CD4-positive, alpha-beta T cell treated with Interleukin-4 for 1 hour (primary cell): ENCODE measurements at regions not wholly inside any gene's neighbourhood (a gene's known extent, or its start where the extent isn't known, plus 50 kb on each side); places are given as distances from the start of the nearest gene placed in this dataset.

Experiments used
- DNase-seq, 2 donors: peaks; one replicate each; pipeline ENCODE4 v3.0.0-alpha.2; 2020 to 2022

DNA sequence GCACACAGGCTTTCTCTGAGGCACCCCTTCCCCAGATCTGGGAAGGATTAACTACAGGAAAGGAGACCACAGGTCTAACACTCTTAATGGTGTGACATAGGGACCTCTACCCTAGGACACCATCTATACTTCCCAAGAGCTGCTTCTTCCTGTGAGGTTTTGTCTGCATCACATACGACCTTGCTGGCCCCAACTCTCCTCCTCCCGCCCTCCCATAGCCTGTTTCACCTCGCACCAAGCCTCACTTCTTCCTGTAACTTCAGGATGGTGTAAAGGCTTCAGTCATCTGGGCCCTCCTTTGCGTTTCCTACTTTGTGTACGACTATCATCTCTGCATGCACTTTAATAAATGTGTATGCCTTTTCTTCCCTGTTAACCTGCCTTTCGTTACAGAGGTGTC lies 274.3 kb downstream of the KLF6 start:
- DNase-seq: no peak

DNA sequence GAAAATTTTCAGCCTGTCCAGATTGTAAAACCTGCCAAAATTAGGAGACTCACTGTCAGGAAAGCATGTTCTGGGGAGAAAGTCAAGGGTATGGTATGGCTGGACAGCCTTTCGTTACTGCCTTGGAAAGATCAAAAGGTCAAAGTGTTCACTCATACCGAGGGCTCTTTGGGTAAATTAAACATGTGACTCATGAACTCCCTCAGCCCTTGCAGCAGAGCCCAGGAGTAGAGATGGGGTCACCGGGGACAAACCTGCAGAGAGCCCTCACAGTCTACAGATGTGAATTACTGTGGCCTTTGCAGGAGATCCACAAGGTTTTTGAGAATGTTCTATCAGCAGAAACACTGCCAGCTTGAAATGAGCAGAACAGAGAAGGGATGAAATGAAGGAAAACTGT lies 275.7 kb downstream of the KLF6 start:
- no peak for DNase-seq

DNA sequence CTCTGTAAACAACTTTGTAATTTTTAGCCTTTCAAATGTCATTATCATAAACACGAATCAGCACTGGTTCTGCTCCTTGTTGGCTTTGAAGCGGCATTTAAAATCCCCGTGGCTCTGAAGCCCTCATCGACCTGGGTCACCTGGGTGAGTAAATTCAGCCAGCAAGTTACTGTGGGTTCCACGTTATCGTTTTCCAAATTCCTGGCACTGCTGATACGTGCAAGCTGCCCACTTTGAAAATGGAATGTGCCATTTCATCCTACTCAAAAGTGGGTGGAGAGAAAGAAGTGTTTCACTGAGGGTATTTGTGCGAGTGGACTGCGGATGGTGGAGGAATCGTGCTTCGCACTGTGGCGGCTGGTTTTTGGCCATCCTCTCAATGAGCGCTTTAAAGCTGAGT lies 281.7 kb downstream of the KLF6 start:
- DNase-seq: no peak

DNA sequence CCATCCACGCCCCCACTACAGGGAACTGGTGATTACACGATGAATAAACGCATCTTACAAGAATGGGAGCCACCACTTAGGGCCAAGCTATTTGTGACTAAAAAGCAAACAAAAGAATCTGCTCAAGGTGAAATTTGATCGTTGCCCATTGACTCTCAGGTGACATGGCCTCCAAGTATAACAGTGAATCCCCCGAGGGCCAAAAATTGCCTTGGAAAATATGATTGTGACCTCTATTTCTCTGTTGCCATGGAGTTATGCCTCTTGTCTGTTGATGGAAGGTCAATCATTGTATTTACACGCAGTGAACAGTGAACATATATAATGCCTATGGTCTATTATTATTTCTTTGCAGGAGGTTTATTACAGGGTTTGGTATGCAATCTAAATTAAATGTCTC lies 282.3 kb downstream of the KLF6 start:
- DNase-seq: no peak

DNA sequence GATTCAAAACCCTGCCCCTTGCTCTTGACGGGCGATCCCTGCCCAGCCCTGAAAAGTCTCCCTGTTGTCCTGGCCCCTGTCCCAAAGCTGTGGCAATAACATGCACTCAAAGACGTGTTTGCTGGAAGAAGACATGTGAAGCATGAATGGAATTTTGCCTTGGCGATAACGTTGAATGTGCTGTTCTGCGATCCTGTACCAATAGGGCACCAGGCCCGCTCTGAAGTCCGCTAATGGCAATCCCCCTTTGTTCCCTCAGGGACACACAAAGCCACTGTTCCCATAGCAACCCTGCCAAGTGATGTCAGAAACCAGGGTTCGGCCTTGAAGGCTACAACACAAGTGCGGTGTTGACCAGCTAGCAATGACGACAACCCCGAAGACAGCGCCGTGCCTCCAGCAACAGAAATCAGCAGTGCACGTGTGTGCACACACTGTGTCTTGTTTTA lies 284.6 kb downstream of the KLF6 start:
- DNase-seq: no peak

DNA sequence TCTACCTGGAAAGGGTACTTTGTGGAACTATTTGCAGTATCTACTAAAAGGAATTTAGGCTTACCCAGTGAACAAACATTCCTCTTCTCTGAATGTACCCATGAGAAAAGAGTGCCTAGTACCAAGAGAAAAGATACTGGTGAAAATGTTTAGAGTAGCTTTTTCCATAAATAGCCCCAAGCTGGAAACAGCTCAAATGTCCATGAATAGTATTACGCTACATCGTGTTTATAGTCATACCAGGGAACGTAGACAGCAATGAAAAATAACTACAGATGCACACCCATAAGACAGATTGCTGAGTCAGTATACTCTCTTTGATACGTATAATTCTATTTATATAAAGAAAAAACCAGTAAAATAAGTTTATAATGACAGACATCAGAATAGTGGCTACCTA lies 285.9 kb downstream of the KLF6 start:
- no peak for DNase-seq

DNA sequence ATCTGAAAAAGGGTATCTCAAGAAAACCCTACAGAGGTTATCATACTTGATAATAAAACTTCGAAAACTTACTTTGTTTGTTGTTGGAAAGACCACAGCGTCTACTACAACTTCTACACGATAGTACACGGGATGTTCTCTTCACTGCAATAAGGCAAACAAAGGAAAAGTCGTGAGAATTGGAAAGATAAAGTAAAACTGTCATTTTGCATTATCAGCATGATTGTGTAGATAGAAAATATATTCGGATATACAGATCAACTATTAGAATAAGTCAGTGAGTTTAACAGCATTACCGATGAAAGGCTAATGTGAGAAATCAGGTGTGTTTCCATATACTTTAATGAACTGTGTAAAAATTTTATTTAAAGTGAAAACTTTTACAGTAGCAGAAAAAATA lies 287.4 kb downstream of the KLF6 start:
- DNase-seq: no peak

DNA sequence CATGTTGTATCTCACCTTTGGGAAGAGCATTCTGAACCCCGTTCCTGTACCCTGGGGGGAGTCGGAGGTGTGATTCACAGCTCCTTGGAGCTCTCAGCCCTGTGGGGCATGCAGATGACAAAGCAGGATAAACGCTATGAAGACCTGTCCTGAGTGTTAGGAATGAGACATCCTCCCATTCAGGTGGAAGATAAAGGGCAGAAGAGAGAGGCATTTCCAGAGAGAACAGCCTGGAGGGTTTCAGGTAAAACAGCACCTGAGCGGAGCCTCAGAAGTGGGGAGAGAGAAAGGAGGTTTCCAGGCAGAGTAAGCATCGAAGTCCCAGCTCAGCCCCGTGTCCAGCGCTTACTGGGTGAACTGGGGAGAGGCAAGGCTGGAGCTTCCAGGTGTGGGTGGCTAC lies 288.9 kb downstream of the KLF6 start:
- DNase-seq: no peak

DNA sequence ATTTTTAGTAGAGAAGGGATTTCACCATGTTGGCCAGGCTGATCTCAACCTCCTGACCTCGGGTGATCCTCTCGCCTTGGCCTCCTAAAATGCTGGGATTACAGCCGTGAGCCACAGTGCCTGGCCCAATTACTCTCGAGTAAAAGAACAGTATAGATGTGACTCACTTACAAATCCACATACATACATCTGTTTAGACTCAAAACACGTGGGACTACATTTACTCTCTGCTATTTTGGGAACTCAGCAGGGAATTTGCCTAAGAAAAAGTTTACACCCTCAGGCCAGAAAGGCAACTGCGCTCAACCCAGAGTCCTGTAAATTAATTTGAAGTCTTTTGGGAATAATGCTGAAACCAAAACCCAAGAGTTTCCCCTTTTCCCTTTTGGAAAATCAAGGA lies 289.7 kb downstream of the KLF6 start:
- DNase-seq: no peak

DNA sequence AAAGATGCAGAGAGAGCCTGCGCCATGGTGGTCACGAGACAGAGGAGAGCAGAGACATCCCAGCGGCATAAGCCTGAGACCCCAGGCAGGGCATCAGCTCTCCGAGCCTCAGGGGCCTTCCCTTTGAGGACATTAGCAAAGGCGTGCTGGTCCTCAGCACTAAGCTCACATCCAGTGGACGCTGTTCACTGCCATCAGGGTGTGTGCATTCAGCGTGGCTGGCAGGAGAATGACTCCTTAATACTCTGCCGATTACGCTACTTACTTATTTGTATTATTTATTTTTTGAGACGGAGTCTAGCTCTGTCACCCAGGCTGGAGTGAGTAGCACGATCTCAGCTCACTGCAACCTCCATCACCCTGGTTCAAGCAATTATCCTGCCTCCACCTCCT lies 290.2 kb downstream of the KLF6 start:
- no peak for DNase-seq

DNA sequence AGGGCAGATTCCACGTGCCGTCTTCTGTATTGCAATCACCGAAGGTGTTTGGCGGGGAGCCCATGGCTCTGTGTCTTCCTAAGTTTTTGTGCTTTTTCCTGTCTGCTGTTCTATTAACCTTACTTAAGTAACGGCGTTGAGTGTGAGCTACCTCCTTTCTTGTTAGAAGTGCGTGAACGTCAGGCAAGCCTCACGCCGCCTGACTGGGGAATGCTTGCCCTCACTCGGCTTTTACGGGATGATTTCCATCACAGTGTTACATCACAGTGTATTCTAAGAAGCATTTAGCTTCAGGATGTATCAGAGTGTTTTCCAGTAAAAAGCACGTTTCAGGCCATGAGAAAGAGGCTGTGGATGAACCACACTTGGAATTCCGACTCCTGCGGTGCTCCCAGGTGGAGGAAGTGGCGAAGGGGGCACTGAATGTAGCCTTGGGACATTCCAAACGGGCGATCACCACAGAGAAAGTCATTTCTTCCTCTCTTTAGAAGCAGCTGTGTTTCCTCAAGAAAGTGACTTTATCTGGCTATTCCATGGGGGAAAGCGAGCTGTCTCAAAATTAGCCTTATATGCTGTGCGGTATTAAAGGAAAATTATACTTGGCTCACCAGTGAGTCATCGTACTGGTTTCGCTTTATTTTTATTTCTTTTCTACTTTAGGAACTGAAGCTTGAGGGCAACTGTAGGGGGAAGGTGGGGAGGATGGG lies 290.7 kb downstream of the KLF6 start:
- DNase-seq: no peak

DNA sequence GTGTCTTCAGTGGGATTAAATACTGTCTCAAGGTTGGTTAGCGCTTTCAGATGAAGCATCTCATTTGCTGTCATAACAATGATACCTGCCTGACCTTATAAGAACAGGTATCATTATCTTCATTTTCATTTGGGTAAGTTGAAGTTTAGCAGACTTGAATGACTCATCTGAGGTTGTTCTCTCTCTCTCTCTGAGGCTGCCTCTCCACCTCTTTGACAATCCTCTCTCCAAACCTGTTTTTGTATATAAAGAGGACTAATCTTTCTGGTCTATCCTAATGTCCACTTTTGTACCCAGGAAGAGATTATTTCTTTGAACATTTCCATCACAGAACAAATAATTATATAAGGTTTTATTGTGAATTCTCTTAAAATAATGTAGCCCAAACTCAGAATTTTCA lies 291.4 kb downstream of the KLF6 start:
- DNase-seq: no peak

DNA sequence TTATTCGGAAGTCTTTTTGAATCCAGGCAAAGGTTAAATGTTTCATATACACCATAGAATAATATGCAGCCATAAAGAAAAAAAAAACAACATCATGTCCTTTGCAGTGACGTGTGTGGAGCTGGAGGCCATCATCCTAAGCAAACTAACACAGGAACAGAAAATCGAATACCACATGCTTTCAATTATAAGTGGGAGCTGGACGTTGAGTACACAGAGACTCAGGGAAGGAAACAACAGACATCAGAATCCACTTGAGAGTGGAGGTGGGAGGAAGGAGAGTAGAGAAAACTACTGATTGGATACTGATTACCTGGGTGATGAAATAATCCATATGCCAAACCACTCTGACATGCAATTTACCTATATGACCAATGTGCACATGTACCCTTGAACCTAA lies 293.4 kb downstream of the KLF6 start:
- DNase-seq: no peak

DNA sequence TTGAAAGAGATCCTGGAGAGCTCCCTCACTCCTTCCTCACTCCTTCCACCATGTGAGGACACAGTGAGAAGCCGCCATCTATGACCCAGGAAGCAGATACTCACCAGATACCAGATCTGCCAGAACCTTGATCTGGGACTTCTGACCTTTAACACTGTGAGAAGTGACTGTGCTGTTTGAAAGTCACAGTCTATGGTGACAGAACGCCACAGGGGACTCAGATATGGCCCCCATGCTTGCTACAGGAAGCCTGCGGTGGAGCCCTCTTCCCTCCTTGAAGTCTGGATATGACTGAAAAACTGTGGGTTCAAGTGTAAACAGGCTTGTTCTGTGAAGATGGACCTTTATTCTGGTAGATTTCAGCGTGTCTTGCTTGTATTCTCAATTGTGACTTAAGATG lies 297.8 kb downstream of the KLF6 start:
- no peak for DNase-seq

DNA sequence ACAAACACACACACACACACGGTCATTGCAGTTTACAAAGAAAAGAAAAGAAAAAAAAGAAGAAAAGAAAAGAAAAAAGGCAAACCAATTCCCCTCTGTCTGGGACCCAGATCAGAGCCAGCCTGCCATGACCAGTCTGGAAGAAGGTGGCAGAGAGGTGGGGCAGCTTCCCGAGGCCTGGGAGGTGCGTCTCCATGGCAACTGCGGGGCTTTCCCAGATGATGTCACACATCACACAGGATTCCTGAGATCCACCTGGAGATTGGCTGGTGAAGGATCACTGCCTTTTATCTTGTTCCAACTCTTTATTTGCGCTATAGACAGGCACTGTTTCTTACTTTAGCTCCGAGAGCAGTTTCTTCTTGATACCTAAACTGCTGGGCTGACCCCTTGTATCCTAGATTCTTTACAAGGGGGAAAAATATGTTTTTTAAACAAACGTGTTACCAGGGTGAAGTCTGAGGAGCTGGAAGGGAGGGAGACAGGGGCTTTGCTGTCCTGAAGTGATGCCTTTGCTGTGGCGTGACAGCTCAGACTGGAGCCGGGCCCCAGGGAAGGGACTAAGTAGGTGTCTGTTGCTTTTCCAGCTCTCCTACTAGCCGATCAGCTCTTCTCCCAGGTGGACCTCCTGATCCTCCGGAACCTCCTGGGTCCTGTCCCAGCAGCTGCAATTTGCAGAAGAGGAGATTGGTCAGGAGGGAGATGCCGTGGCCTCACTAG lies 298.5 kb downstream of the KLF6 start:
- peak in 1 of 2 donors; percentile 64 for DNase-seq

DNA sequence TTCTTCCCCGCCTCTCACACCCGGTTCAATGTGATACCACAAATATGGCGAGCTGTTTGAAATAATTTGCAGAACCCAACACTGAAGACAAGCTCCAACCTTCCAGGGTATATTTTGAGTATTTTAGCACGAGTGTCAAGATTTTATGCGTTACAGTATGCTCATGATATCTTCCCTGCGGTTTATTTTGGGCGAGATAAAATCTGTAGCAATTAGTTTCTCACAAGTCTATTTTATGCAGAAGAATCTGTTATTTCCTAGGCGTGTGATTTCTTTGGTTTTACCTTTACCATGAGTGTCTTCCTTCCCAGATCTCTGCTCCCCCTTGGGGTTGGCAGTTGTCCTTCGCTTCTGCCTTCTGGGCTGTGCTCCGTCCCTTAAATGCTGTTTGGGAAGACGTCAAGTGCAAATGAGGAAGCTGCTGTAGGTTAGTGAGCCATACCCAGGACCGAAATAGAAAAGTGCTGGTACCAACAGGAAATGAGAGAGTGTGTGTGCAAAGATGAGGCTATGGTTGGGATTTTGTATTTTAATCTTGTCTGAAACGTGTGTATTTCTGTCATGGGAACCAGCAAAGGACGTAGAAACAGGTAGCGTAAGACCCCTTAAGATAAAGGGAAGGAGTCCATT lies 299.8 kb downstream of the KLF6 start:
- peak; percentile 16 to 70 for DNase-seq

DNA sequence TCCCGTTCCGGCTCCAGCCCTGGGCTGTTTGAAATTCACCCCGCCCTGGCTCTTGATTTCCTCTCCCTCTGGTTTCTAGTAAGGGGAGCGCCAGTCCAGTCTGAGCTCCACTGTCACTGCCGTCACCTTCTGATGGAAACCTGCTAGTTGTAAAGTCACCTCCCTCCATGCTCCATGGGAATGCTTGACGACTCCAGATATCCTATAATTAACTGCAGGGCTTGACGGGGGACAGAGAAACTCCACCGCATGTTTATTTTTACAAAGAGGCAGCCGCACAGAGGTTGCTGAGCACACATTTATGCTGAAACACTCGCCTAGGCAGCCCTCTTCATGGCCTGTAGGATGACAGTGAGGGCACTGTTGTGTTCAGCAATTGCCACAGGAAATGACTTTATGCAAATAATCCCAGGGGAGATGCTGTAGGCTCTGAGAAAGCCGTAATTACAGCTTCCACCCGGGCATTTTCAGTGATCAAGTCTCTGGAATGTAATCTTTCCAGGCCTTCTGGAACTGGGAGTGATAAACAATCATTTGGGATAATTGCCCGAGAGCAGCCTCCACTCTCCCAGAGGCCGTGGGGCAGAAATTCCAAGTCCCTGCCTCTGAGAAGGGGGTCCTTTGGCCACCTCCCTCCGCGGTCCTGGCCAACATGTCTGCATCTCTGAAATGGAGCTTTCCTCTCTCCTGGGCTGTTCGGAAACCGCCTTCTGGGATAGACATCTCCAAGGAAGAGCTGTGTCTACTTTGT lies 300.5 kb downstream of the KLF6 start:
- peak in 1 of 2 donors; percentile 56 for DNase-seq

DNA sequence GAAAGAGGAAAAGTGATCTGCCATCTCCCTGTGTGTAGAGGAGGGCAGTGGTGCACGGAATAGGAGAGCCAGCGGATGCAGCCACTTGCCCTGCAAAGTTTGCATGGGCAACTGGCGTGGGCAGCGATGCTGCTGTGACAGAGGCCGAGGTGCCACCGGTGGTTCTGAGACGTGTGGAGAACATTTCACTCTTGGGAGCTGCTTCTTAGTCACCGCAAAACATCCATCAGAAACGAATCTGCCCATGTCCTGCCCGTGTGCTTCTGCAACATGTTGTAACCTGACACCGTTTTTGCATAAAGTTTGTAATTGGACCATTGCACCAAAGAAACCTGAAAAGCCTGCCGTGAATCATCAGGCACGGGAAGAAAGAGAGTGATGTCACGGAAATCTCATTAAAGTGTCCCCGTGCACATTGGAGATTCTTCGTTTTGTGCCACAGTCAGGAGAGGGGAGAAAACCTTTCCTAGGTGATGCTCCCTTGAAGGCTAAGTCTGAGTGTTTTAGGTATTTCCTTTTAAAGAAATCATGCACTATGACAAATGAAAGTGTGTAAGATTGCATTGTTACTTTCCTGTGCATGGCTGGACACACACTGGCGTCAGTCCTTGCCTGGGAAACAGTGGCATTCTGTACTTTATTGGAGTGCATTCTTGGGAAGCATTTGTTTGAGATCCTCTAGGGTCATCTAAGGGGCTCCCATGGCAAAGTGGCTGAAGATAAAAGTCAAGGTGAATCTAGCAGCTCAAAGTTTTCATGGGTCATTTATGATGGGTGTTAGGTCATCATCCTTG lies 302.6 kb downstream of the KLF6 start:
- peak in 1 of 2 donors; percentile 29 for DNase-seq

DNA sequence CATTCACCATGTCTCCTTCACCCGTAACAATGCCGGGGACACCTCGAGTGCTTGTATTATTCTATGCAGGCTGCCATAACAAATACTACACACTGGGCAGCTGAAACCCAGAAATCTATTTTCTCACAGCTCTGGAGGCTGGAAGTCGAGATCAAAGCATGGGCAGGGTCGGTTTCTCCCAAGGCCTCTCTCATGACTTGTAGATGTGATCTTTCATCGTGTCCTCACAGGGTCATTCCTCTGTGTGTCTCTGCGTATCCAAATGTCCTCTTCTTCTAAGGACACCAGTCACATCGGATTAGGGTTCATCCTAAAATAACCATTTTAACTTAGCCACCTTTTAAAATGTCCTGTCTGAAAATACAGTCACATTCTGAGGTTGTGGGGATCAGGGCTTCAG lies 303.5 kb downstream of the KLF6 start:
- no peak for DNase-seq

DNA sequence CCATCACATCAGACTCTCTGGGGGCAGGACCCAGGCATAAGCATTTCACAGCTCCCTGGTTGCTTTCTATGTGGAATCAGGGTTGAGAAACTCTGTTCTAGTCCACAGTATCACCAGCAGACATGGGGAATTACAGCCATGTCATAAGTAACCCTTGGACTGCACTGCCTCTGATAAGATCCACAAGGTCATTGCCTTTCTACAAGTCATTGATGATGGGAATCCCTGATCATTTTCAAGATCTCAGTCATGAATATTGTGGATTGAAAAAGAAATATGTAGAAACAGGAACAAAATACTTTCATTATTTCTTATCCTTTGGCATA lies 304.1 kb downstream of the KLF6 start:
- DNase-seq: no peak

DNA sequence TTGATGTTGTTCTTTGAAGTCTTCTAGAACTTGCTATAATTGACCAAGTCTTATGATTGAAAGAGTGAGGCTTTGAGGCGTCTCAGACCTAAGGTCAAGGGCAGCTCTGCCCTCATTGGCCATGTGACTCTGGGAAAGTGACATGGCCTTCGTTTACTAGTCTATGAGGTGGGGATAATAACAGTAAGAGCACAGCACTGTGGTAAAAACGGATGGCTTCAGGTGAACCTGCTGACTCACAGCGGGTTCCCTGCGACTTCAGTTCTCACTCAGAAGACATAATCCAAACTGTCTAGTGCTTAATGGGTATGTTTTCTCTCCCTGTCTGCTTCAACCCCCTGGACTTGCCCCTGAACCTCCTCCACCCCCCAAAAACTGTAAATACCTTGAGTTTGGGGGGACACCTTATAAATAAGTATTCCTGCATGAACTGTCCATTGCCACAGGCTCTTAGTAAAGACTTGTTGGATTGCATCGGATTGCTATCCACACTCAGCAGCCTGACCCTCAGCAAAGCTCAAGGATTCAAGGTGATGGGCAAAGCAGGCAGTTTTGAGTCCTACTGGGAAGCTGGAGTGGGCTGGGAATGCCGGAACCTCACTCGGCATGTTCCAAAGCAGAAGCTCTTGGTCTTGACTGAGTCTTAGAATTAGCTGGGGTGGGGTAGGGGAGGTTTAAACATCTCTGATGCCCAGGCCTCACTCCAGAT lies 304.6 kb downstream of the KLF6 start:
- DNase-seq: no peak

DNA sequence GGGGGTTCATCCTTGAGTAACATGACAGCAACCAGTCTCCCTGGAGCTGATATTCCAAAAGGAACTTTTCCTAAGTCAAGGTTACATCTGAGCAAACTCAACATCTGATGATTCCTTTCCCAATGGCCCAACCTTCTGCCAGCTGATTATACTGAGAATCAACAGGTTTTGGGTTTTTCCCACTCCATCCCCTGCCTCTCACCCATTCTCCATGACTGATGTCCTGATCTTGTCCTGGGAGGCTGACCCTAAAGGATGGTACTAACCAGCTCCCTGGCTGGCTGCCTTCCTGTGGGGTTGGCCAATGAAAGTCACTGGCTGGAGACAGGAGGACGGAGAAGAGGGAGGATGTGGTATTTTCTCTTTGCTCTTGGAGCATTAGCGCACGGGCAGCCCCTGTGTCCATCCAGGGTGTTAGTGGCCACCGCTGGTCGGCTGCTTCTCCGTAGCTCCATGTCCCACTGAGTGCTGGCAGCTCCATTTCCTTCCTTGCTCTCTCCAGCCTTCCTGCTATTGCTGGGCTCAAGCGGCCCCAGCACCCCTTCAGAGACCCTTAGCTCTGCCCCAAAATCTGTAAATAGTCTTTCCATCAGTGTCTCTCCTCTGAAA lies 306.2 kb upstream of the PITRM1 start:
- DNase-seq: no peak
